ENCODE measurements at regions not wholly inside any gene's neighbourhood (a gene's known extent, or its start where the extent isn't known, plus 50 kb on each side); places are given as distances from the start of the nearest gene placed in this dataset.
"Not testable (repeated sequence)": the region's sequence is repeated elsewhere in the genome, so short reads cannot be mapped to it uniquely, and the experiment has no call there.

- H3K4me3 ChIP-seq; H3K27ac Mint-ChIP-seq; H3F3A ChIP-seq (ENCODE audit: low read depth); H3K36me3 Mint-ChIP-seq; H3K4me2 ChIP-seq; H3K4me3 Mint-ChIP-seq; H3K9me3 ChIP-seq (ENCODE audit: low read depth); H3K27ac ChIP-seq; H3K27me3 Mint-ChIP-seq (ENCODE audit: insufficient read depth, low read depth); H3K79me2 ChIP-seq (ENCODE audit: low read depth); DNase-seq (ENCODE audit: low spot score); H2AFZ ChIP-seq (replicated peaks); H3K4me1 Mint-ChIP-seq; H4K20me1 ChIP-seq (ENCODE audit: low read depth); H3K27me3 ChIP-seq; H3K4me1 ChIP-seq; H3K9me3 Mint-ChIP-seq; H3K9ac ChIP-seq; H3K36me3 ChIP-seq: not testable (repeated sequence)
These were observed 338.4 kb downstream of the CNTNAP3B start for GRCh38 chr9:41790719-41791363.

GRCh38 chr9:41790007-41790406 lies 339.2 kb downstream of the CNTNAP3B start:
- H3K4me2 ChIP-seq; H3K4me1 Mint-ChIP-seq; H3K4me1 ChIP-seq; H3F3A ChIP-seq (ENCODE audit: low read depth); H3K36me3 ChIP-seq; DNase-seq (ENCODE audit: low spot score); H3K27ac ChIP-seq; H3K9me3 Mint-ChIP-seq; H3K4me3 Mint-ChIP-seq; H3K27me3 Mint-ChIP-seq (ENCODE audit: insufficient read depth, low read depth); H3K4me3 ChIP-seq; H3K9me3 ChIP-seq (ENCODE audit: low read depth); H3K79me2 ChIP-seq (ENCODE audit: low read depth); H4K20me1 ChIP-seq (ENCODE audit: low read depth); H3K9ac ChIP-seq; H3K36me3 Mint-ChIP-seq; H3K27me3 ChIP-seq; H3K27ac Mint-ChIP-seq; H2AFZ ChIP-seq (replicated peaks): not testable (repeated sequence)

GRCh38 chr9:41789387-41789786 lies 339.8 kb downstream of the CNTNAP3B start:
- DNase-seq (ENCODE audit: low spot score); H4K20me1 ChIP-seq (ENCODE audit: low read depth); H3K27ac ChIP-seq; H3K36me3 Mint-ChIP-seq; H3K4me3 ChIP-seq; H3K9me3 Mint-ChIP-seq; H3K9me3 ChIP-seq (ENCODE audit: low read depth); H3K4me1 ChIP-seq; H3K27me3 ChIP-seq; H3K4me1 Mint-ChIP-seq; H3K4me3 Mint-ChIP-seq; H3K79me2 ChIP-seq (ENCODE audit: low read depth); H3K27ac Mint-ChIP-seq; H2AFZ ChIP-seq (replicated peaks); H3K4me2 ChIP-seq; H3K27me3 Mint-ChIP-seq (ENCODE audit: insufficient read depth, low read depth); H3K36me3 ChIP-seq; H3F3A ChIP-seq (ENCODE audit: low read depth); H3K9ac ChIP-seq: not testable (repeated sequence)

GRCh38 chr9:41787951-41788350 lies 341.3 kb downstream of the CNTNAP3B start:
- not testable (repeated sequence) for H3K9me3 Mint-ChIP-seq, H3K36me3 Mint-ChIP-seq, H3K27me3 ChIP-seq

GRCh38 chr9:41787270-41787669 lies 342.0 kb downstream of the CNTNAP3B start:
- not testable (repeated sequence) for H3K36me3 Mint-ChIP-seq; H3K4me2 ChIP-seq; H3K9me3 ChIP-seq (ENCODE audit: low read depth); H2AFZ ChIP-seq (replicated peaks); H3K4me1 ChIP-seq; H3K4me3 Mint-ChIP-seq; H3K79me2 ChIP-seq (ENCODE audit: low read depth); DNase-seq (ENCODE audit: low spot score); H3K9me3 Mint-ChIP-seq; H3K36me3 ChIP-seq; H3K27ac Mint-ChIP-seq; H3K27me3 ChIP-seq; H4K20me1 ChIP-seq (ENCODE audit: low read depth); H3K27ac ChIP-seq; H3K27me3 Mint-ChIP-seq (ENCODE audit: insufficient read depth, low read depth); H3F3A ChIP-seq (ENCODE audit: low read depth); H3K9ac ChIP-seq; H3K4me1 Mint-ChIP-seq; H3K4me3 ChIP-seq

More at GRCh38 chr9:41787951-41788350, 341.3 kb downstream of the CNTNAP3B start:
- not testable (repeated sequence) for H3K4me2 ChIP-seq; H2AFZ ChIP-seq (replicated peaks); H4K20me1 ChIP-seq (ENCODE audit: low read depth); H3K9me3 ChIP-seq (ENCODE audit: low read depth); H3K4me3 Mint-ChIP-seq; H3K4me3 ChIP-seq; H3F3A ChIP-seq (ENCODE audit: low read depth); H3K4me1 Mint-ChIP-seq; H3K27ac Mint-ChIP-seq; DNase-seq (ENCODE audit: low spot score); H3K27ac ChIP-seq; H3K36me3 ChIP-seq; H3K9ac ChIP-seq; H3K79me2 ChIP-seq (ENCODE audit: low read depth); H3K4me1 ChIP-seq; H3K27me3 Mint-ChIP-seq (ENCODE audit: insufficient read depth, low read depth)

- not testable (repeated sequence) for H3K4me1 ChIP-seq; H3K4me3 Mint-ChIP-seq; H3K27ac Mint-ChIP-seq; H3K4me2 ChIP-seq; H3K9me3 ChIP-seq (ENCODE audit: low read depth); DNase-seq (ENCODE audit: low spot score); H3K9me3 Mint-ChIP-seq; H3K27me3 Mint-ChIP-seq (ENCODE audit: insufficient read depth, low read depth); H3K36me3 Mint-ChIP-seq; H3K27ac ChIP-seq; H3K36me3 ChIP-seq; H3K4me3 ChIP-seq; H2AFZ ChIP-seq (replicated peaks); H4K20me1 ChIP-seq (ENCODE audit: low read depth); H3K4me1 Mint-ChIP-seq; H3K79me2 ChIP-seq (ENCODE audit: low read depth); H3K27me3 ChIP-seq; H3K9ac ChIP-seq
- H3F3A ChIP-seq (ENCODE audit: low read depth), result peaks cover 11% of the 10 kb centered on the region
These were observed 345.2 kb downstream of the CNTNAP3B start for GRCh38 chr9:41784006-41784405.

GRCh38 chr9:41783070-41783810 lies 346.0 kb downstream of the CNTNAP3B start:
- H3K4me2 ChIP-seq; DNase-seq (ENCODE audit: low spot score); H3K27me3 ChIP-seq; H3K36me3 ChIP-seq; H3K79me2 ChIP-seq (ENCODE audit: low read depth); H3K27ac ChIP-seq; H3K4me3 Mint-ChIP-seq; H4K20me1 ChIP-seq (ENCODE audit: low read depth); H2AFZ ChIP-seq (replicated peaks); H3K36me3 Mint-ChIP-seq; H3K4me3 ChIP-seq; H3K4me1 ChIP-seq; H3K9me3 Mint-ChIP-seq; H3K27me3 Mint-ChIP-seq (ENCODE audit: insufficient read depth, low read depth); H3K9ac ChIP-seq; H3K4me1 Mint-ChIP-seq; H3K9me3 ChIP-seq (ENCODE audit: low read depth): not testable (repeated sequence)
- peaks cover 11% of the 10 kb centered on the region for H3F3A ChIP-seq (ENCODE audit: low read depth)
- H3K27ac Mint-ChIP-seq, result peak overlapping the region; percentile 30

- not testable (repeated sequence) for H3K36me3 ChIP-seq; H3K27ac Mint-ChIP-seq; H3K27ac ChIP-seq; H3K79me2 ChIP-seq (ENCODE audit: low read depth); H3K27me3 ChIP-seq; H4K20me1 ChIP-seq (ENCODE audit: low read depth); H3K36me3 Mint-ChIP-seq; H2AFZ ChIP-seq (replicated peaks); H3K27me3 Mint-ChIP-seq (ENCODE audit: insufficient read depth, low read depth); H3K9me3 ChIP-seq (ENCODE audit: low read depth); H3K9me3 Mint-ChIP-seq; H3K4me1 ChIP-seq; H3K4me2 ChIP-seq; H3K4me3 ChIP-seq; H3K4me3 Mint-ChIP-seq; H3K9ac ChIP-seq; DNase-seq (ENCODE audit: low spot score); H3K4me1 Mint-ChIP-seq
- peaks cover 11% of the 10 kb centered on the region for H3F3A ChIP-seq (ENCODE audit: low read depth)
These were observed 347.3 kb downstream of the CNTNAP3B start for GRCh38 chr9:41781899-41782298.

Data from neural progenitor cell (in vitro differentiated cells).